ENCODE measurements at regions not wholly inside any gene's neighbourhood (a gene's known extent, or its start where the extent isn't known, plus 50 kb on each side); places are given as distances from the start of the nearest gene placed in this dataset.

GRCh38 chr17:71409137-71409536, 711.7 kb upstream of the SOX9 start:
- POLR2A ChIA-PET (ENCODE audit: unreplicated experiment), result interaction anchor here (0.5 kb wide), 1 partner anchor 332 kb away, joined by 3 read pairs; no protein-coding TSS in a partner anchor

GRCh38 chr17:71409712-71410111, 711.1 kb upstream of the SOX9 start:
- TF ChIP-seq EZH2 (IDR thresholded peaks at IDR 0.05; ENCODE audit: low read length, unreplicated experiment) (no peak), EZH2phosphoT487 (IDR thresholded peaks at IDR 0.05; ENCODE audit: borderline replicate concordance, low read length) (no peak)
- TF ChIP-seq, protein P1, sequence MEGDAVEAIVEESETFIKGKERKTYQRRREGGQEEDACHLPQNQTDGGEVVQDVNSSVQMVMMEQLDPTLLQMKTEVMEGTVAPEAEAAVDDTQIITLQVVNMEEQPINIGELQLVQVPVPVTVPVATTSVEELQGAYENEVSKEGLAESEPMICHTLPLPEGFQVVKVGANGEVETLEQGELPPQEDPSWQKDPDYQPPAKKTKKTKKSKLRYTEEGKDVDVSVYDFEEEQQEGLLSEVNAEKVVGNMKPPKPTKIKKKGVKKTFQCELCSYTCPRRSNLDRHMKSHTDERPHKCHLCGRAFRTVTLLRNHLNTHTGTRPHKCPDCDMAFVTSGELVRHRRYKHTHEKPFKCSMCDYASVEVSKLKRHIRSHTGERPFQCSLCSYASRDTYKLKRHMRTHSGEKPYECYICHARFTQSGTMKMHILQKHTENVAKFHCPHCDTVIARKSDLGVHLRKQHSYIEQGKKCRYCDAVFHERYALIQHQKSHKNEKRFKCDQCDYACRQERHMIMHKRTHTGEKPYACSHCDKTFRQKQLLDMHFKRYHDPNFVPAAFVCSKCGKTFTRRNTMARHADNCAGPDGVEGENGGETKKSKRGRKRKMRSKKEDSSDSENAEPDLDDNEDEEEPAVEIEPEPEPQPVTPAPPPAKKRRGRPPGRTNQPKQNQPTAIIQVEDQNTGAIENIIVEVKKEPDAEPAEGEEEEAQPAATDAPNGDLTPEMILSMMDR (conservative IDR thresholded peaks at IDR 0.05; ENCODE audit: low read depth, low read length), result no peak
- ChIA-PET CTCF (no interaction called here), POLR2A (ENCODE audit: unreplicated experiment) (no interaction called here)
- Histone ChIP-seq H3K4me1 (ENCODE audit: insufficient read depth, low read length) (peaks cover 57% of the 10 kb centered on the region), H3K9ac (ENCODE audit: low read length) (0 out of 2 replicates have a peak overlapping the region, but pooled peaks have one; percentile 1), H3K27me3 (ENCODE audit: low read length) (no peaks in the 10 kb centered on the region), H3K4me2 (ENCODE audit: low read length) (no peak overlapping the region), H4K20me1 (ENCODE audit: low read length) (no peaks in the 10 kb centered on the region), H2AFZ (ENCODE audit: low read length) (0 out of 2 replicates have a peak overlapping the region, but pooled peaks have one; percentile 0), H3K9me3 (ENCODE audit: low read length) (no peaks in the 10 kb centered on the region), H3K9me2 (replicated peaks; ENCODE audit: low read length) (no peaks in the 10 kb centered on the region), H3K27ac (ENCODE audit: low read length) (peak overlapping the region; percentile 92), H3K79me2 (ENCODE audit: low read length) (no peaks in the 10 kb centered on the region), H3K36me3 (ENCODE audit: low read depth, low read length) (no peaks in the 10 kb centered on the region; the same call in 1 of the 2 replicates), H3F3A (ENCODE audit: low read length, unreplicated experiment) (no peaks in the 10 kb centered on the region), H3K4me3 (ENCODE audit: low read length) (no peak overlapping the region)
- peak; percentile 81 for DNase-seq
- intact Hi-C loops (cut with micrococcal nuclease), result no loop called here
- BruUV-seq (replicated peaks), result no TSS peak
- ATAC-seq, result no peak

More at GRCh38 chr17:71409137-71409536, 711.7 kb upstream of the SOX9 start:
- Histone ChIP-seq H3K4me2 (ENCODE audit: low read length) (no peak overlapping the region), H3K36me3 (ENCODE audit: low read depth, low read length) (no peaks in the 10 kb centered on the region; the same call in 1 of the 2 replicates), H3K9ac (ENCODE audit: low read length) (no peak overlapping the region), H3K9me3 (ENCODE audit: low read length) (no peaks in the 10 kb centered on the region), H4K20me1 (ENCODE audit: low read length) (no peaks in the 10 kb centered on the region), H3K4me3 (ENCODE audit: low read length) (no peak overlapping the region), H3K79me2 (ENCODE audit: low read length) (no peaks in the 10 kb centered on the region), H3K27ac (ENCODE audit: low read length) (peak overlapping the region; percentile 92), H3K27me3 (ENCODE audit: low read length) (no peaks in the 10 kb centered on the region), H3K9me2 (replicated peaks; ENCODE audit: low read length) (no peaks in the 10 kb centered on the region), H2AFZ (ENCODE audit: low read length) (no peak overlapping the region), H3F3A (ENCODE audit: low read length, unreplicated experiment) (no peaks in the 10 kb centered on the region), H3K4me1 (ENCODE audit: insufficient read depth, low read length) (peaks cover 59% of the 10 kb centered on the region)
- TF ChIP-seq, protein P1 (conservative IDR thresholded peaks at IDR 0.05; ENCODE audit: low read depth, low read length), result no peak
- no peak for TF ChIP-seq EZH2 (IDR thresholded peaks at IDR 0.05; ENCODE audit: low read length, unreplicated experiment)
- no peak for TF ChIP-seq EZH2phosphoT487 (IDR thresholded peaks at IDR 0.05; ENCODE audit: borderline replicate concordance, low read length)
- CTCF ChIA-PET, result no interaction called here
- intact Hi-C loops (cut with micrococcal nuclease), result no loop called here
- DNase-seq, result no peak
- no peak for ATAC-seq
- no TSS peak for BruUV-seq (replicated peaks)

DNA sequence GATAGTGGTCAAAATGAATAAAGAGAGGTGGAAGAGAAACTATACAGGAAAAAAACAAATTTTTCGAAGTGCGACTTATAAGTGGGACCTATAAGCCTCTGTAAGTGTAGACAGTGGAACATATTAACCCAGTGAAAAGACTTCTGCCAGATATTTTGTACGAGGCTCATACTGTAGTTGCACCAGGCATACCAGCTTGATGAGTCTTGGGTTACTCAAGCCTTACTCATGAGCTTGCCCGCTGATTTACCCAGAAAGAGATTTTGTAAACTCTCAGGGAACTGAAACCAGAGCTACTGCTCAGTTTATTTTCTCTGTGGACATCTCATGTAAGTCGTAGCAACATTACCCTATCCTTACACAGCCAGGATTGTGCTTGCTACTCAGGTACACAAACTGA, 708.0 kb upstream of the SOX9 start:
- BruUV-seq (replicated peaks), result no TSS peak
- H3K9ac ChIP-seq (ENCODE audit: low read length), result peak overlapping the region; percentile 66

More for the DNA sequence above, 708.0 kb upstream of the SOX9 start:
- H3F3A ChIP-seq (ENCODE audit: low read length, unreplicated experiment), result no peaks in the 10 kb centered on the region
- H3K79me2 ChIP-seq (ENCODE audit: low read length), result no peaks in the 10 kb centered on the region
- H3K4me3 ChIP-seq (ENCODE audit: low read length), result peak overlapping the region; percentile 17
- DNase-seq, result peak; percentile 99
- CTCF ChIA-PET, result interaction anchor here (0.6 kb wide), 1 partner anchor 583 kb away, joined by 5 read pairs; no protein-coding TSS in a partner anchor
- TF ChIP-seq EZH2 (IDR thresholded peaks at IDR 0.05; ENCODE audit: low read length, unreplicated experiment) (no peak), EZH2phosphoT487 (IDR thresholded peaks at IDR 0.05; ENCODE audit: borderline replicate concordance, low read length) (no peak)
- TF ChIP-seq, protein P1 (conservative IDR thresholded peaks at IDR 0.05; ENCODE audit: low read depth, low read length), result no peak
- H3K9me3 ChIP-seq (ENCODE audit: low read length), result no peaks in the 10 kb centered on the region
- intact Hi-C loops (cut with micrococcal nuclease), result loop anchor here (1.0 kb wide), 1 partner anchor 11 kb away; no protein-coding TSS in a partner anchor
- H3K27me3 ChIP-seq (ENCODE audit: low read length), result no peaks in the 10 kb centered on the region
- H4K20me1 ChIP-seq (ENCODE audit: low read length), result no peaks in the 10 kb centered on the region
- peak overlapping the region; percentile 54 for H3K4me2 ChIP-seq (ENCODE audit: low read length)
- H3K9me2 ChIP-seq (replicated peaks; ENCODE audit: low read length), result no peaks in the 10 kb centered on the region
- no peaks in the 10 kb centered on the region; the same call in 1 of the 2 replicates for H3K36me3 ChIP-seq (ENCODE audit: low read depth, low read length)
- H3K4me1 ChIP-seq (ENCODE audit: insufficient read depth, low read length), result peaks cover 43% of the 10 kb centered on the region
- no peak overlapping the region for H2AFZ ChIP-seq (ENCODE audit: low read length)
- ATAC-seq, result peak; percentile 98
- POLR2A ChIA-PET (ENCODE audit: unreplicated experiment), result interaction anchor here (0.5 to 0.9 kb wide), 9 partner anchors 9 to 710 kb away, joined by 3 to 31 read pairs (median 5); no protein-coding TSS in a partner anchor
- peak overlapping the region; percentile 93 for H3K27ac ChIP-seq (ENCODE audit: low read length)
